ENCODE measurements at regions not wholly inside any gene's neighbourhood (a gene's known extent, or its start where the extent isn't known, plus 50 kb on each side); places are given as distances from the start of the nearest gene placed in this dataset.
A peak's percentile ranks its signal among the peaks of the same experiment; 100 is the strongest.

DNA sequence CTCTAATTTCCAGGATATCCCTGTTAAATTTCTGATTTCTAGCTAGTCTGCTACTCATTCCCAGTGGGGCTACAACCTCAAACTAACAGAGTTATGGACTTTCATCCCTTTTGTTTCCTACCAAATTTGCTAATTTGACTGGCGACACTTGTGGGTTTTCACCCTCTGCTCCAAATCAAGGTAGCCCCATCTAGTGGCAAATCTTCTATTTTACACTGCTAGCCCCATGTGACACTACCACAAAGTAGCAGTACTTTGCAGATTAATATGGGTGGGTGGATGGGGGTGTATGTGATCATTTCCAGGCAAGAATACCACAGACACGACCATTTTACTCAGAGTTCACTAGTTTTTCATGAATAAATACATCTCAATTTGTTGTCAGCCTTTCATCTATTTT is 150.3 kb downstream of the MSL3 start:
- peak; percentile 59 for TF ChIP-seq CTCF (conservative IDR thresholded peaks at IDR 0.05; ENCODE audit: low read depth, low read length)
- no peak for DNase-seq (ENCODE audit: low read depth)
- no peak overlapping the region for H3K4me3 ChIP-seq (ENCODE audit: low read length)

- TF ChIP-seq CTCF (conservative IDR thresholded peaks at IDR 0.05; ENCODE audit: low read depth, low read length) = no peak
- H3K4me3 ChIP-seq (ENCODE audit: low read length) = no peak overlapping the region
- DNase-seq (ENCODE audit: low read depth) = no peak
Observed at GRCh38 chrX:11913001-11913400, 155.0 kb downstream of the MSL3 start.

GRCh38 chrX:11929476-11929875 is 171.4 kb downstream of the MSL3 start:
- H3K4me3 ChIP-seq (ENCODE audit: low read length) = no peak overlapping the region
- TF ChIP-seq CTCF (conservative IDR thresholded peaks at IDR 0.05; ENCODE audit: low read depth, low read length) = no peak
- DNase-seq (ENCODE audit: low read depth) = no peak

- no peak for TF ChIP-seq CTCF (conservative IDR thresholded peaks at IDR 0.05; ENCODE audit: low read depth, low read length)
- no peak for DNase-seq (ENCODE audit: low read depth)
- no peak overlapping the region for H3K4me3 ChIP-seq (ENCODE audit: low read length)
Observed at GRCh38 chrX:11932423-11932822, 174.4 kb downstream of the MSL3 start.

GRCh38 chrX:11934089-11934488 is 176.1 kb downstream of the MSL3 start:
- no peak overlapping the region for H3K4me3 ChIP-seq (ENCODE audit: low read length)
- TF ChIP-seq CTCF (conservative IDR thresholded peaks at IDR 0.05; ENCODE audit: low read depth, low read length) = no peak

DNA sequence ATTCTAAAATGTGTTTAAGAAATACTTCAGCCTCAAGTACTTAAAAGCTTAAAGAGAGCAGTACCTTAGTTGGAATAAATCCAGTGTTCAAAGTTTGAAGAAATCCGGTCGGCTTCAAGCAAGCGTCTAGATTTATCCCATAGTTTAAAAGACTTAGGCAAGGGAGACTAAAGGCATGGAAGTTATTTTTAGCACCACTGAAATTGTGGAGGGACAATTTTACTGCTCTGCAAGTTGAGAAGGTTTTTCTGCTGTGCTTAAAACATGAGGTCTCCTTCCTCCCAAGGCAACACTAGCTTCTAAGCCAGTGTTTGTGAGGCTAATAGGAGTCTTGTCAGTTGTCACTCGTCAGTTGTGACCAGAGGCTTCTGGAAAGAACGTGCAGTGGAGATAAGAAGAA is 183.5 kb downstream of the MSL3 start:
- no peak overlapping the region for H3K4me3 ChIP-seq (ENCODE audit: low read length)
- TF ChIP-seq CTCF (conservative IDR thresholded peaks at IDR 0.05; ENCODE audit: low read depth, low read length) = no peak
- peak; percentile 17 for DNase-seq (ENCODE audit: low read depth)

More at GRCh38 chrX:11934089-11934488, 176.1 kb downstream of the MSL3 start:
- DNase-seq (ENCODE audit: low read depth) = no peak

DNA sequence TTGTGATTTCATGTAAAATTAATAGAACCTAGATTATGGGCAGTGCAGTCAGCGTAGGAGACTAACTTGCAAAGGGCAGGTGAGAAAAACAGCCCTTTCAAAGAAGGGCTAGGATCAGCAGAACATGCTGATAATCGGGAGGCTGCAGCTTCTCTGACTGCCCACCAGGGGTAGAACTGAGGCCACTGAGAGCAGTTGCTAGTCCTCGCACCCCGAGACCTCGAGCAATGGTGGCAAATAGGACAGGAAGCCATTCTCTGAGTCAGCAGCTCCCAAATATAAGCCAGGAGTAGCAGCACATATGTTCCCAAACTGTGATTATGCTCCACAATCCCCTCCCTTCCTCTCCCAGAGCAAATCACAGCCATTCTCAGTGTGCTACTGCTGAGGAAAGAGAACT is 186.5 kb downstream of the MSL3 start:
- peak; percentile 64 for TF ChIP-seq CTCF (conservative IDR thresholded peaks at IDR 0.05; ENCODE audit: low read depth, low read length)
- peak; percentile 14 for DNase-seq (ENCODE audit: low read depth)
- H3K4me3 ChIP-seq (ENCODE audit: low read length) = no peak overlapping the region
